ENCODE measurements at regions not wholly inside any gene's neighbourhood (a gene's known extent, or its start where the extent isn't known, plus 50 kb on each side); places are given as distances from the start of the nearest gene placed in this dataset.

GRCh38 chr10:4431114-4431863 is 394.7 kb upstream of the AKR1E2 start:
- peaks cover 0 to 1% of the 10 kb centered on the region in 2 donors for H3K4me1 Mint-ChIP-seq
- Histone ChIP-seq H3K9me3 (ENCODE audit: control insufficient read depth, insufficient read depth, low read length) (no peaks in the 10 kb centered on the region), H3K27ac (ENCODE audit: low read length) (no peak overlapping the region), H3K36me3 (ENCODE audit: control insufficient read depth, insufficient read depth, low read length) (no peaks in the 10 kb centered on the region), H3K27me3 (ENCODE audit: control insufficient read depth, insufficient read depth, low read length) (no peaks in the 10 kb centered on the region), H3K4me3 (ENCODE audit: low read length) (no peak overlapping the region), H3K4me1 (ENCODE audit: control insufficient read depth, insufficient read depth, low read length) (no peaks in the 10 kb centered on the region)
- no peak overlapping the region for H3K4me3 Mint-ChIP-seq
- WGBS (ENCODE audit: insufficient coverage), result 92% methylated on average over 11 of the region's 11 CpGs
- H3K27me3 Mint-ChIP-seq (ENCODE audit: low read depth in 2 of 2), result no peaks in the 10 kb centered on the region
- intact Hi-C loops (cut with micrococcal nuclease), result no loop called here
- H3K9me3 Mint-ChIP-seq, result no peaks in the 10 kb centered on the region
- TF ChIP-seq CTCF (IDR thresholded peaks at IDR 0.05), result no peak
- no peak overlapping the region for H3K27ac Mint-ChIP-seq
- no peak for ATAC-seq
- DNase-seq, result no peak
- no peaks in the 10 kb centered on the region for H3K36me3 Mint-ChIP-seq

- peaks cover 0 to 2% of the 10 kb centered on the region in 2 donors for H3K27me3 Mint-ChIP-seq (ENCODE audit: low read depth in 2 of 2)
- H3K4me3 Mint-ChIP-seq, result no peak overlapping the region
- no peaks in the 10 kb centered on the region for H3K36me3 ChIP-seq (ENCODE audit: control insufficient read depth, insufficient read depth, low read length)
- no peak overlapping the region for H3K27ac Mint-ChIP-seq
- H3K4me3 ChIP-seq (ENCODE audit: low read length), result no peak overlapping the region
- H3K36me3 Mint-ChIP-seq, result no peaks in the 10 kb centered on the region
- H3K27ac ChIP-seq (ENCODE audit: low read length), result no peak overlapping the region
- no peak for DNase-seq
- WGBS (ENCODE audit: insufficient coverage), result 98% methylated on average over 9 of the region's 9 CpGs
- ATAC-seq, result no peak
- no peak for TF ChIP-seq CTCF (IDR thresholded peaks at IDR 0.05)
- no peaks in the 10 kb centered on the region for H3K9me3 Mint-ChIP-seq
- no peaks in the 10 kb centered on the region for H3K27me3 ChIP-seq (ENCODE audit: control insufficient read depth, insufficient read depth, low read length)
- H3K4me1 ChIP-seq (ENCODE audit: control insufficient read depth, insufficient read depth, low read length), result no peaks in the 10 kb centered on the region
- peaks cover 0 to 4% of the 10 kb centered on the region in 2 donors for H3K4me1 Mint-ChIP-seq
- H3K9me3 ChIP-seq (ENCODE audit: control insufficient read depth, insufficient read depth, low read length), result no peaks in the 10 kb centered on the region
- intact Hi-C loops (cut with micrococcal nuclease), result no loop called here
Observed at GRCh38 chr10:4429571-4429970, 396.4 kb upstream of the AKR1E2 start.

- intact Hi-C loops (cut with micrococcal nuclease), result no loop called here
- H3K27ac ChIP-seq (ENCODE audit: low read length), result no peak overlapping the region
- DNase-seq, result no peak
- H3K36me3 Mint-ChIP-seq, result no peaks in the 10 kb centered on the region
- H3K4me1 Mint-ChIP-seq, result peaks cover 0 to 4% of the 10 kb centered on the region in 2 donors
- no peak overlapping the region for H3K27ac Mint-ChIP-seq
- H3K27me3 Mint-ChIP-seq (ENCODE audit: low read depth in 2 of 2), result peaks cover 4 to 7% of the 10 kb centered on the region in 2 donors
- H3K27me3 ChIP-seq (ENCODE audit: control insufficient read depth, insufficient read depth, low read length), result no peaks in the 10 kb centered on the region
- H3K9me3 Mint-ChIP-seq, result no peaks in the 10 kb centered on the region
- no peak for TF ChIP-seq CTCF (IDR thresholded peaks at IDR 0.05)
- no peak overlapping the region for H3K4me3 Mint-ChIP-seq
- WGBS (ENCODE audit: insufficient coverage), result 100% methylated on average over 1 of the region's 1 CpG
- H3K36me3 ChIP-seq (ENCODE audit: control insufficient read depth, insufficient read depth, low read length), result no peaks in the 10 kb centered on the region
- no peak overlapping the region for H3K4me3 ChIP-seq (ENCODE audit: low read length)
- no peaks in the 10 kb centered on the region for H3K9me3 ChIP-seq (ENCODE audit: control insufficient read depth, insufficient read depth, low read length)
- no peak for ATAC-seq
- no peaks in the 10 kb centered on the region for H3K4me1 ChIP-seq (ENCODE audit: control insufficient read depth, insufficient read depth, low read length)
Observed at GRCh38 chr10:4427532-4427931, 398.5 kb upstream of the AKR1E2 start.

GRCh38 chr10:4426866-4427265 is 399.1 kb upstream of the AKR1E2 start:
- Mint-ChIP-seq H3K27me3 (ENCODE audit: low read depth in 2 of 2) (peaks cover 4 to 9% of the 10 kb centered on the region in 2 donors), H3K9me3 (no peaks in the 10 kb centered on the region), H3K4me3 (no peak overlapping the region), H3K4me1 (peaks cover 0 to 4% of the 10 kb centered on the region in 2 donors), H3K36me3 (no peaks in the 10 kb centered on the region), H3K27ac (no peak overlapping the region)
- TF ChIP-seq CTCF (IDR thresholded peaks at IDR 0.05), result no peak
- no peak for ATAC-seq
- H3K27ac ChIP-seq (ENCODE audit: low read length), result no peak overlapping the region
- no peaks in the 10 kb centered on the region for H3K4me1 ChIP-seq (ENCODE audit: control insufficient read depth, insufficient read depth, low read length)
- no CpG with 5 or more reads among the region's 1 CpG for WGBS (ENCODE audit: insufficient coverage)
- no peaks in the 10 kb centered on the region for H3K36me3 ChIP-seq (ENCODE audit: control insufficient read depth, insufficient read depth, low read length)
- H3K27me3 ChIP-seq (ENCODE audit: control insufficient read depth, insufficient read depth, low read length), result no peaks in the 10 kb centered on the region
- H3K4me3 ChIP-seq (ENCODE audit: low read length), result no peak overlapping the region
- DNase-seq, result no peak
- no peaks in the 10 kb centered on the region for H3K9me3 ChIP-seq (ENCODE audit: control insufficient read depth, insufficient read depth, low read length)
- intact Hi-C loops (cut with micrococcal nuclease), result no loop called here

Measured in natural killer cell (primary cell).